Panc1 (cell line): ENCODE measurements at regions not wholly inside any gene's neighbourhood (a gene's known extent, or its start where the extent isn't known, plus 50 kb on each side); places are given as distances from the start of the nearest gene placed in this dataset.

ENCODE experiments used
- ATAC-seq: fragments of 200-7000 bp; cut with Tn5 transposase; 2 replicates; pipeline ENCODE4 v1.9.1; 2020; ENCODE audit warnings: mild to moderate bottlenecking, moderate library complexity
- BruUV-seq: library from RNA; stranded (reverse); fragments of 400-500 nt; replicated peaks from 2 replicates; lab custom pipeline; 2021; lab: Mats Ljungman, UMichigan
- CTCF ChIA-PET: fragments of 300-600 bp; sonication (Branson Sonifier 250); formaldehyde crosslinking; loops from one replicate; lab custom pipeline; 2022; ENCODE audit warnings: antibody characterized with exemption; lab: Charles Lee
- POLR2A ChIA-PET: fragments of 300-600 bp; sonication (Branson Sonifier 250); formaldehyde crosslinking; loops from one replicate; lab custom pipeline; 2022; ENCODE audit warnings: antibody characterized with exemption; lab: Charles Lee
- DNase-seq: peaks from one replicate; pipeline ENCODE4 v3.0.0-alpha.2; 2010; ENCODE audit warnings: low read depth, low spot score
- H3K27ac ChIP-seq: 2 replicates; pipeline ENCODE4 v1.5.1; 2011; ENCODE audit warnings: mild to moderate bottlenecking, low read length, inconsistent platforms
- H3K27me3 ChIP-seq: fragments of 200-500 bp; sonication (Bioruptor generic); 2 replicates; pipeline ENCODE4 v1.6.0; 2014; ENCODE audit warnings: low read length, inconsistent platforms; ENCODE audit not compliant: control insufficient read depth, insufficient read depth
- H3K36me3 ChIP-seq: fragments of 200-500 bp; sonication (Bioruptor generic); 2 replicates; pipeline ENCODE4 v1.5.1; 2014; ENCODE audit warnings: inconsistent platforms, mild to moderate bottlenecking, low read length, moderate library complexity; ENCODE audit not compliant: control insufficient read depth, insufficient read depth
- H3K4me1 ChIP-seq: 2 replicates; pipeline ENCODE4 v1.5.1; 2011; ENCODE audit warnings: inconsistent platforms, mild to moderate bottlenecking, low read length, moderate library complexity; ENCODE audit not compliant: control insufficient read depth, insufficient read depth
- H3K4me3 ChIP-seq, 2 experiments: 2 replicates each; pipeline ENCODE4 v1.5.1; 2011 to 2012; ENCODE audit warnings: low read depth in 2 of 2, low read length in 2 of 2, mild to moderate bottlenecking in 2 of 2, inconsistent platforms in 1 of 2, moderate library complexity in 1 of 2
- H3K9me3 ChIP-seq: fragments of 200-500 bp; sonication (Bioruptor generic); 2 replicates; pipeline ENCODE4 v1.5.1; 2014; ENCODE audit warnings: low read depth, mild to moderate bottlenecking, inconsistent platforms, low read length, moderate library complexity; ENCODE audit not compliant: control insufficient read depth, insufficient read depth
- CTCF ChIP-seq: fragments of 450-650 bp; IDR thresholded peaks from 2 replicates; pipeline ENCODE4 v1.5.1; 2017; ENCODE audit warnings: mild to moderate bottlenecking
- POLR2AphosphoS5 ChIP-seq: IDR thresholded peaks from 2 replicates; pipeline ENCODE4 v1.6.1; 2012; ENCODE audit warnings: mild to moderate bottlenecking, low read depth, low read length, moderate library complexity
- REST ChIP-seq, 2 experiments: IDR thresholded peaks; 2 replicates each; pipeline ENCODE4 v1.6.1; 2011 to 2012; ENCODE audit warnings: low read depth in 2 of 2, control low read depth in 1 of 2, low read length in 1 of 2, mild to moderate bottlenecking in 1 of 2, moderate library complexity in 1 of 2; ENCODE audit not compliant: insufficient read depth in 1 of 2
- SIN3A ChIP-seq: IDR thresholded peaks from 2 replicates; pipeline ENCODE4 v1.6.1; 2012; ENCODE audit warnings: low read depth, mild to moderate bottlenecking, low read length, moderate library complexity, borderline replicate concordance; ENCODE audit not compliant: insufficient read depth
- TCF7L2 ChIP-seq: IDR thresholded peaks from 2 replicates; pipeline ENCODE4 v1.6.1; 2011; ENCODE audit warnings: mild to moderate bottlenecking, low read depth, low read length, inconsistent platforms
- in situ Hi-C: cut with HindIII; loops from 2 replicates; pipeline ENCODE4 v1.10.0; 2016; ENCODE audit warnings: low sequenced_read_pairs, low pct_unique_long_range_greater_than_20kb
- intact Hi-C: fragments of 100-400 bp; cut with micrococcal nuclease; formaldehyde crosslinking; loops from one replicate; pipeline ENCODE4 v1.10.0; 2022; ENCODE audit not compliant: unreplicated experiment

DNA sequence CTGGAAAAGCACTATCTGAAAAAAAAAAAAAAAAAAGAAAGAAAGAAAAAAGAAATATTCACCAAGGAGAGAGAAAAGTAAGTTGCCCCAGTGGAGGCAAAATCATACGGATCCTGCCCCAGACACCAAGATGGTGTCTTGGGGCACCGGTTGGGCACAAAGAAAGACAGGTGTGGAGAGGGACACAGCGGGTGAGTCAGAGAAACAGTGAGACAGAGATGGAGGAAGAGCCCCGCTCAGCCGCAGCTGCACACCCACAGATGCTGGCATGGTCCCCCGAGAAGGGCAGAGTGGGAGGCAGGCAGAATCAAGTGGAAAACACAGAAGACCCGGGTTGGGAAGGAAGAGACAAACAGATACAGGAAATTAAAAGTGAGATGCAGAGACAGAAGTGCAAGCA, 129.7 kb upstream of the SMAD3 start:
- Histone ChIP-seq H3K4me1 (peaks cover 40% of the 10 kb centered on the region), H3K9me3 (peaks cover 44% of the 10 kb centered on the region; the same call in 1 of the 2 replicates), H3K4me3 (no peak overlapping the region), H3K36me3 (no peaks in the 10 kb centered on the region), H3K27ac (peak overlapping the region; percentile 100), H3K27me3 (no peaks in the 10 kb centered on the region)
- DNase-seq (no peak), ATAC-seq (no peak)
- POLR2A ChIA-PET, result interaction anchor here (0.6 kb wide), 1 partner anchor 389 kb away, joined by 3 read pairs; no protein-coding TSS in a partner anchor
- in situ Hi-C loops (no loop called here), intact Hi-C loops (no loop called here)
- BruUV-seq, result no TSS peak
- CTCF ChIA-PET, result no interaction called here
- no peak for TF ChIP-seq CTCF
- no peak for TF ChIP-seq SIN3A
- TF ChIP-seq POLR2AphosphoS5, result no peak
- no peak for TF ChIP-seq TCF7L2
- TF ChIP-seq REST (IDR thresholded peaks at IDR 0.05; ENCODE audit: insufficient read depth in 1 of 2, low read depth in 2 of 2, low read length in 1 of 2), result no peak

DNA sequence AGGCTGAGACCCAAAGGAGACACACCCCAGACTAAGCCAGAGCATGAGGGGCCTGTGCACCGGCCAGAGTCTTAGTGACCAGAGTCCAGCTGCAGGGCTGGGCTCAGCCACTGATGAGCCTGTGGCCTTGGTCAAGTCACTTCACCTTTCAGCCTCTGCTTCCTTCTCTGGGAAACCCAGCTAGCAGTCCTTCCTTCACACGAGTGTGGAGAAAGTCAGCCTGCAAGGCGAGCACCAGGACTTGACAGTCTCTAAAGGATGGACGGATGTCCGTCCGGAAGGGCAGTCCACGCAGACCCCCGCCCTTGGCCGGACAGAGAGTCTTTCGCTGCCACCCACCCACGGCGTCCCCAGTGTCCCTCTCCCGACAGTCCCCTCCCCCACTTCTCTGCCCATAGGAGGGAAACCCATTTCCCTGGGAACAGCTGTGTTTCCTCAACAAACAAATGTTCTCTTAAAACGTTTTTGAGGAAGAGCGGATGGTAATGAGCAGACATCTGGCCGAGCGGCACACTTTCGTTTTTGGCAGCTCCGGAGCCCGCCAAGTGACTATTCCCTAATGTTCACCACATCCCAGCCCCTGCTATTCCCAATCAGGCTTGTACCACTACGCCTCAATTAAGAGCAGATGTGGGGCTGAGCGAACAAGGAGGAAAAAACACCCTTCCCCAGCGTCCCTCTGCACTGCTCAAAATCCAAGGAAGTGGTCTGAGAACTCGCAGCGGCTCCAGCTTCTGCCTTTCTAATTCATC, 129.1 kb upstream of the SMAD3 start:
- ATAC-seq, result no peak

More for the DNA sequence above, 129.1 kb upstream of the SMAD3 start:
- no peaks in the 10 kb centered on the region for H3K36me3 ChIP-seq
- in situ Hi-C loops, result no loop called here
- intact Hi-C loops, result no loop called here
- H3K27me3 ChIP-seq, result no peaks in the 10 kb centered on the region
- DNase-seq, result no peak
- H3K4me1 ChIP-seq, result peaks cover 40% of the 10 kb centered on the region
- ChIA-PET CTCF (no interaction called here), POLR2A (no interaction called here)
- H3K4me3 ChIP-seq, result no peak overlapping the region
- TF ChIP-seq CTCF (no peak), TCF7L2 (no peak), REST (IDR thresholded peaks at IDR 0.05; ENCODE audit: insufficient read depth in 1 of 2, low read depth in 2 of 2, low read length in 1 of 2) (no peak), POLR2AphosphoS5 (no peak), SIN3A (no peak)
- H3K27ac ChIP-seq, result peak overlapping the region; percentile 100
- BruUV-seq, result no TSS peak
- H3K9me3 ChIP-seq, result peaks cover 44% of the 10 kb centered on the region; the same call in 1 of the 2 replicates
